Testis (tissue), 2 donors: ENCODE measurements at regions not wholly inside any gene's neighbourhood (a gene's known extent, or its start where the extent isn't known, plus 50 kb on each side); places are given as distances from the start of the nearest gene placed in this dataset.

Source experiments
- POLR2A ChIP-seq: fragments of 450-650 bp; IDR thresholded peaks from one replicate; pipeline ENCODE4 v1.6.1; 2017; ENCODE audit warnings: antibody characterized with exemption, mild to moderate bottlenecking, moderate library complexity
- TF ChIP-seq, protein P1 (sequence below), 3 experiments: fragments of 450-650 bp in 2 of 3; fragments of 200-600 bp in 1 of 3; sonication (generic) in 1 of 3; IDR thresholded peaks; one replicate each; pipeline ENCODE4 v1.5.1; 2016 to 2019; ENCODE audit warnings: antibody characterized with exemption in 3 of 3, mild to moderate bottlenecking in 2 of 3, moderate library complexity in 1 of 3

GRCh38 chr11:11115475-11115874, 237.6 kb downstream of the CSNK2A3 start:
- TF ChIP-seq, protein P1, sequence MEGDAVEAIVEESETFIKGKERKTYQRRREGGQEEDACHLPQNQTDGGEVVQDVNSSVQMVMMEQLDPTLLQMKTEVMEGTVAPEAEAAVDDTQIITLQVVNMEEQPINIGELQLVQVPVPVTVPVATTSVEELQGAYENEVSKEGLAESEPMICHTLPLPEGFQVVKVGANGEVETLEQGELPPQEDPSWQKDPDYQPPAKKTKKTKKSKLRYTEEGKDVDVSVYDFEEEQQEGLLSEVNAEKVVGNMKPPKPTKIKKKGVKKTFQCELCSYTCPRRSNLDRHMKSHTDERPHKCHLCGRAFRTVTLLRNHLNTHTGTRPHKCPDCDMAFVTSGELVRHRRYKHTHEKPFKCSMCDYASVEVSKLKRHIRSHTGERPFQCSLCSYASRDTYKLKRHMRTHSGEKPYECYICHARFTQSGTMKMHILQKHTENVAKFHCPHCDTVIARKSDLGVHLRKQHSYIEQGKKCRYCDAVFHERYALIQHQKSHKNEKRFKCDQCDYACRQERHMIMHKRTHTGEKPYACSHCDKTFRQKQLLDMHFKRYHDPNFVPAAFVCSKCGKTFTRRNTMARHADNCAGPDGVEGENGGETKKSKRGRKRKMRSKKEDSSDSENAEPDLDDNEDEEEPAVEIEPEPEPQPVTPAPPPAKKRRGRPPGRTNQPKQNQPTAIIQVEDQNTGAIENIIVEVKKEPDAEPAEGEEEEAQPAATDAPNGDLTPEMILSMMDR (IDR thresholded peaks at IDR 0.05) = no peak
- no peak for TF ChIP-seq POLR2A
